GM21619 (cell line): ENCODE measurements at regions not wholly inside any gene's neighbourhood (a gene's known extent, or its start where the extent isn't known, plus 50 kb on each side); places are given as distances from the start of the nearest gene placed in this dataset.

Source experiments
- ATAC-seq: cut with Tn5 transposase; IDR thresholded peaks from one replicate; pipeline ENCODE4 v1.9.1; 2021; ENCODE audit not compliant: unreplicated experiment

DNA sequence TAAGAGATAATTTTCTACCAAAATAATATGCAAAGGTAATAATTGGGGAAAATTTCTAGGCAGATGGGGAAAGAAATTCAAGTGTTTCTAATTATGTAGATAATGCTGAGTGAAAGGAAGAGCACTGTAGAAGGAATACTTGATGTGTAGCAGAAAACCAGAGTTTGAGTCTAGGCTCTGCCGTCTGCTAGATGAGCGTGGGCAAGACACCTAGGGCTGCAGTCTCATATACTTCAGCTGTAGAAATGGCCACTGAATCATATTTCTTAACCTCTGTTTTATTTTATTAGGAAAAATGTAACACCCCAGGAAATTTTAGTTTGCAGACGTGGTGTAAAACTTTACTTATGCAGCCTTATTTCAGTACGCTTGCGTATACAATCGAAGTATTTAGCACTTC, 59.8 kb upstream of the SLC38A2 start:
- ATAC-seq, result no peak

DNA sequence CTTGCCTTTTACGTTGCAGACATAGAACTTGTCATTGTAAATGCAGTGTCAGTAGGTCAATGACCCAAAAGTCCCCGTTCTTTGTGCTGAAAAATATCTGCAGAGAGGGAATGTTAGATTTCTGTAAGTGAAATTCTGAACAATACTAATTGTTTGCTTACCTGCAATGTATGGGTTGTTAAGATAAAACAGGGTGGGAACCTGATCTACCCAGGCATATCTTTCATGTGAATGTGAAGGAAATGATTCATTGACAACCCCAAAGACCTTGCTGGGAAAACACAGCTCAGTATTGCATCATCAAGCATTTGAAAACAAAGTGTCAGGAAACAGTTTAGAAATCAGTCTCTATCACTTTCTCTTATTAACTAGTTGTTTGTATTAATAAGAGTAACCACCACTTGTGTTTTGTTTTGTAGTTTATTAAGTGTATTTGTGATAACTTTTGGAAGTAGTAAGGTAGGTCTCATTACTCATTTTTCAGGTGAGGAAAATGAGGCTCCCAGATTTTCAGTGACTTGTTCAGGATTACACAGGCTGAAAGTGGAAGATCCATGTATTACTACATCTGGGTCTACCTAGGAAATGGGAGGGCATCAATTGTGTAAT, 57.9 kb upstream of the SLC38A2 start:
- peak; percentile 61 for ATAC-seq
